SK-N-SH (cell line): ENCODE measurements at regions not wholly inside any gene's neighbourhood (a gene's known extent, or its start where the extent isn't known, plus 50 kb on each side); places are given as distances from the start of the nearest gene placed in this dataset.

Experiments used
- CTCF ChIA-PET: fragments of 300-600, 350-600 bp; formaldehyde crosslinking; extraction: SDS; loops from one replicate; lab custom pipeline; 2021; lab: Yijun Ruan, JAX
- POLR2A ChIA-PET: fragments of 350-600 bp; sonication (Branson Sonifier 250); formaldehyde crosslinking; extraction: SDS; loops from one replicate; lab custom pipeline; 2020; ENCODE audit warnings: antibody characterized with exemption, inconsistent platforms; lab: Yijun Ruan, JAX
- DNase-seq: peaks from one replicate; pipeline ENCODE4 v3.0.0; 2012
- H2AFZ ChIP-seq: fragments of 200-600 bp; sonication (generic); 2 replicates; pipeline ENCODE4 v1.8.1; 2016; ENCODE audit warnings: antibody characterized with exemption, mild to moderate bottlenecking, low read depth
- H3F3A ChIP-seq: fragments of 200-600 bp; sonication (generic); replicated peaks from 2 replicates; pipeline ENCODE3; 2016; ENCODE audit warnings: antibody characterized with exemption, mild to moderate bottlenecking; ENCODE audit not compliant: insufficient read depth
- H3K27ac ChIP-seq, 2 experiments: fragments of 200-500 bp in 1 of 2; fragments of 200-600 bp in 1 of 2; sonication (Bioruptor generic) in 1 of 2; sonication (generic), shearing (Covaris generic) in 1 of 2; 2 replicates each; pipeline versions ENCODE4 v1.5.1 to v1.6.1; 2014 to 2016; ENCODE audit warnings: low read depth in 2 of 2, inconsistent platforms in 1 of 2, low read length in 1 of 2, mild to moderate bottlenecking in 1 of 2, mixed read lengths in 1 of 2
- H3K27me3 ChIP-seq: fragments of 200-600 bp; sonication (generic), shearing (Covaris generic); 2 replicates; pipeline ENCODE4 v1.6.1; 2016; ENCODE audit warnings: mixed run types; ENCODE audit not compliant: insufficient read depth
- H3K36me3 ChIP-seq, 2 experiments: fragments of 200-500 bp in 1 of 2; fragments of 200-600 bp in 1 of 2; sonication (Bioruptor generic) in 1 of 2; sonication (generic) in 1 of 2; replicated peaks in 1 of 2; 2 replicates each; pipeline versions ENCODE3 to v1.5.1; 2014 to 2016; ENCODE audit warnings: low read length in 1 of 2, mild to moderate bottlenecking in 1 of 2; ENCODE audit not compliant: insufficient read depth in 2 of 2, control insufficient read depth in 1 of 2
- H3K4me1 ChIP-seq, 2 experiments: fragments of 200-500 bp in 1 of 2; fragments of 200-600 bp in 1 of 2; sonication (Bioruptor generic) in 1 of 2; sonication (generic), shearing (Covaris generic) in 1 of 2; 2 replicates each; pipeline versions ENCODE4 v1.5.1 to v1.6.1; 2014 to 2016; ENCODE audit warnings: low read depth in 1 of 2, low read length in 1 of 2, mixed run types in 1 of 2; ENCODE audit not compliant: insufficient read depth in 2 of 2, control insufficient read depth in 1 of 2
- H3K4me2 ChIP-seq: fragments of 200-600 bp; sonication (generic), shearing (Covaris generic); 2 replicates; pipeline ENCODE4 v1.6.1; 2017; ENCODE audit warnings: mixed run types
- H3K4me3 ChIP-seq, 2 experiments: fragments of 200-500 bp in 1 of 2; fragments of 200-600 bp in 1 of 2; sonication (Bioruptor generic) in 1 of 2; sonication (generic), shearing (Covaris generic) in 1 of 2; 2 replicates each; pipeline versions ENCODE4 v1.5.1 to v1.8.1; 2014 to 2016; ENCODE audit warnings: low read depth in 2 of 2, inconsistent platforms in 1 of 2, low read length in 1 of 2, mild to moderate bottlenecking in 1 of 2, mixed read lengths in 1 of 2, moderate library complexity in 1 of 2
- H3K79me2 ChIP-seq: fragments of 200-600 bp; sonication (generic); 2 replicates; pipeline ENCODE4 v1.8.1; 2017; ENCODE audit warnings: mild to moderate bottlenecking; ENCODE audit not compliant: insufficient read depth
- H3K9ac ChIP-seq: fragments of 200-600 bp; sonication (generic); 2 replicates; pipeline ENCODE4 v1.6.1; 2017; ENCODE audit warnings: mixed run types
- H3K9me2 ChIP-seq: fragments of 200-600 bp; sonication (generic); 2 replicates; pipeline ENCODE4 v1.6.1; 2017; ENCODE audit warnings: mixed run types
- H3K9me3 ChIP-seq: fragments of 200-600 bp; sonication (generic); 2 replicates; pipeline ENCODE4 v1.6.1; 2017; ENCODE audit warnings: mixed run types, mild to moderate bottlenecking, moderate library complexity
- H4K20me1 ChIP-seq: fragments of 200-600 bp; sonication (generic); 2 replicates; pipeline ENCODE4 v1.6.1; 2017; ENCODE audit warnings: mild to moderate bottlenecking, mixed run types; ENCODE audit not compliant: insufficient read depth
- EP300 ChIP-seq, 2 experiments: IDR thresholded peaks; 2 replicates each; pipeline versions ENCODE4 v1.4.0 to v1.6.1; 2012; ENCODE audit warnings: borderline replicate concordance in 1 of 2, low read depth in 1 of 2, low read length in 1 of 2
- FOSL2 ChIP-seq: IDR thresholded peaks from 2 replicates; pipeline ENCODE4 v1.4.0; 2012; ENCODE audit warnings: low read depth, mild to moderate bottlenecking, moderate library complexity, borderline replicate concordance
- FOXM1 ChIP-seq: IDR thresholded peaks from 2 replicates; pipeline ENCODE4 v1.4.0; 2012; ENCODE audit warnings: low read depth, mild to moderate bottlenecking
- GATA2 ChIP-seq: sonication (generic); formaldehyde crosslinking; IDR thresholded peaks from 2 replicates; pipeline ENCODE4 v1.5.0; 2020; ENCODE audit warnings: mild to moderate bottlenecking, missing genetic modification reagents
- JUND ChIP-seq: IDR thresholded peaks from 2 replicates; pipeline ENCODE4 v1.4.0; 2012
- MEF2A ChIP-seq: IDR thresholded peaks from 2 replicates; pipeline ENCODE4 v1.4.0; 2012; ENCODE audit warnings: low read depth, borderline replicate concordance
- NFIC ChIP-seq: IDR thresholded peaks from 2 replicates; pipeline ENCODE4 v1.4.0; 2012; ENCODE audit warnings: borderline replicate concordance
- NRF1 ChIP-seq: IDR thresholded peaks from 2 replicates; pipeline ENCODE4 v1.6.1; 2012; ENCODE audit warnings: low read depth, mild to moderate bottlenecking, low read length
- RXRA ChIP-seq: IDR thresholded peaks from 2 replicates; pipeline ENCODE4 v1.4.0; 2012; ENCODE audit warnings: low read depth, mild to moderate bottlenecking, borderline replicate concordance
- SMC3 ChIP-seq: IDR thresholded peaks from 2 replicates; pipeline ENCODE4 v1.6.1; 2012; ENCODE audit warnings: low read depth, low read length, improper control_type of control experiment
- TAF1 ChIP-seq: IDR thresholded peaks from 2 replicates; pipeline ENCODE4 v1.6.1; 2012; ENCODE audit warnings: low read depth, mild to moderate bottlenecking, low read length, moderate library complexity, borderline replicate concordance
- TCF12 ChIP-seq: IDR thresholded peaks from 2 replicates; pipeline ENCODE4 v1.4.0; 2012
- TEAD4 ChIP-seq: IDR thresholded peaks from 2 replicates; pipeline ENCODE4 v1.4.0; 2012; ENCODE audit warnings: mild to moderate bottlenecking, borderline replicate concordance; ENCODE audit not compliant: insufficient read depth
- WGBS: methylation state at CpG from one replicate; pipeline ENCODE4 v1.1.6; 2017; ENCODE audit warnings: low lambda C conversion rate; 5-methylcytosine and 5-hydroxymethylcytosine counted together
- TF ChIP-seq, protein P1 (sequence below): fragments of 200-600 bp; sonication (generic); IDR thresholded peaks from 2 replicates; pipeline ENCODE4 v1.6.1; 2017; ENCODE audit warnings: antibody characterized with exemption, mild to moderate bottlenecking, moderate library complexity
- TF ChIP-seq, protein P2 (sequence below): IDR thresholded peaks from 2 replicates; pipeline ENCODE4 v1.4.0; 2012; ENCODE audit warnings: low read depth

DNA sequence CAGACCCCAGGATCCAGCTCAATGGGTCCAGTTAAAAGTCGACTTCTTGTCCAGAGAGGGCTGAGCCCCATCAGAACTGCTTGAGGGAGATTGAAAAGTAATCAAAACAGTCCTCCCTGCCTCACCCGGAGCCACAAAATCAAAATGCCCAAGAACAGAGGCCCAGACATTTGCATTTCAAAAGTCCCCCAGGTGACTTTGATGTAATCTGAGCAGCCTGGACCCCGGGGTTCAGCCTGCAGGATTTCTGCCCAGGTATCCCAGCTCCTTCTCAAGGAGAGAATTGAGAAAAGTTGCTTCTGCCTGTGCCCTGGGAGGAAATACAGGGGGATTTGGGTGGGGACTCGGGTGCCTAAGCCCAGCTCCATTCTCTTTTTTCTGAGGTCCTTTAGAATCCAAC is 1385.0 kb downstream of the TBC1D22A start:
- DNase-seq, result no peak
- ChIA-PET POLR2A (no interaction called here), CTCF (no interaction called here)
- Histone ChIP-seq H4K20me1 (no peaks in the 10 kb centered on the region), H3K9ac (no peak overlapping the region), H3F3A (no peaks in the 10 kb centered on the region), H3K4me2 (no peak overlapping the region), H3K9me2 (no peaks in the 10 kb centered on the region), H2AFZ (no peak overlapping the region), H3K9me3 (no peaks in the 10 kb centered on the region), H3K27ac (no peak overlapping the region), H3K4me3 (no peak overlapping the region), H3K79me2 (no peaks in the 10 kb centered on the region), H3K27me3 (no peaks in the 10 kb centered on the region; the same call in 1 of the 2 replicates), H3K4me1 (no peaks in the 10 kb centered on the region), H3K36me3 (no peaks in the 10 kb centered on the region)
- no peak for TF ChIP-seq GATA2
- TF ChIP-seq, protein P1, sequence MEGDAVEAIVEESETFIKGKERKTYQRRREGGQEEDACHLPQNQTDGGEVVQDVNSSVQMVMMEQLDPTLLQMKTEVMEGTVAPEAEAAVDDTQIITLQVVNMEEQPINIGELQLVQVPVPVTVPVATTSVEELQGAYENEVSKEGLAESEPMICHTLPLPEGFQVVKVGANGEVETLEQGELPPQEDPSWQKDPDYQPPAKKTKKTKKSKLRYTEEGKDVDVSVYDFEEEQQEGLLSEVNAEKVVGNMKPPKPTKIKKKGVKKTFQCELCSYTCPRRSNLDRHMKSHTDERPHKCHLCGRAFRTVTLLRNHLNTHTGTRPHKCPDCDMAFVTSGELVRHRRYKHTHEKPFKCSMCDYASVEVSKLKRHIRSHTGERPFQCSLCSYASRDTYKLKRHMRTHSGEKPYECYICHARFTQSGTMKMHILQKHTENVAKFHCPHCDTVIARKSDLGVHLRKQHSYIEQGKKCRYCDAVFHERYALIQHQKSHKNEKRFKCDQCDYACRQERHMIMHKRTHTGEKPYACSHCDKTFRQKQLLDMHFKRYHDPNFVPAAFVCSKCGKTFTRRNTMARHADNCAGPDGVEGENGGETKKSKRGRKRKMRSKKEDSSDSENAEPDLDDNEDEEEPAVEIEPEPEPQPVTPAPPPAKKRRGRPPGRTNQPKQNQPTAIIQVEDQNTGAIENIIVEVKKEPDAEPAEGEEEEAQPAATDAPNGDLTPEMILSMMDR, result no peak
- no peak for TF ChIP-seq SMC3
- WGBS, result 0% methylated on average over 4 of the region's 4 CpGs

DNA sequence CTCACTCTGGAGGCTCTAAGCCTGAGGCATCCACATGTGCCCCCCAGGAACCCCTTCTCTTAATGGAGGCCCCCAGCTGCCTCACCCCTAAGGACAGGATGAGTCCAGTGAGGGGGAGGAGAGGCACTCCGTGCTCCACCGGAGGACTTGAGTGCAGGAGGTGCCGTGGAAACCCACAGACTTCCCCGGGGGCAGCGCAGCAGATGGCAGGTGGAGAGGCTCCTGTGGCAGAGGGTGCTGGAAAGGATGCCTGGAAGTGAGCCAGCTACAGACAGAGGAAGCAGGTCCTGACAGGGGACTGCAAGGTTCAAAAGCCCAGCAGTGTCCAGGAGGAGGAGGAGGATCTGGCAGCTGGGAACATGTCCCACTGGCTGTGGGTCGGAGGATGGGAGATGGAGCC is 1384.0 kb downstream of the TBC1D22A start:
- Histone ChIP-seq H3K4me2 (no peak overlapping the region), H3K79me2 (no peaks in the 10 kb centered on the region), H3K4me1 (no peaks in the 10 kb centered on the region), H2AFZ (no peak overlapping the region), H3K9me3 (no peaks in the 10 kb centered on the region), H4K20me1 (no peaks in the 10 kb centered on the region), H3K9ac (no peak overlapping the region), H3K27me3 (no peaks in the 10 kb centered on the region; the same call in 1 of the 2 replicates), H3K27ac (no peak overlapping the region), H3F3A (no peaks in the 10 kb centered on the region), H3K9me2 (no peaks in the 10 kb centered on the region), H3K4me3 (no peak overlapping the region), H3K36me3 (no peaks in the 10 kb centered on the region)
- no peak for DNase-seq
- 33% methylated on average over 1 of the region's 6 CpGs for WGBS
- TF ChIP-seq NRF1 (no peak), TCF12 (no peak), TEAD4 (no peak), FOXM1 (no peak), MEF2A (no peak), TAF1 (no peak), EP300 (IDR thresholded peaks at IDR 0.05; ENCODE audit: borderline replicate concordance in 1 of 2, low read depth in 1 of 2, low read length in 1 of 2) (no peak), NFIC (no peak), FOSL2 (no peak), RXRA (no peak), JUND (no peak)
- TF ChIP-seq, protein P1, result no peak
- TF ChIP-seq, protein P2, sequence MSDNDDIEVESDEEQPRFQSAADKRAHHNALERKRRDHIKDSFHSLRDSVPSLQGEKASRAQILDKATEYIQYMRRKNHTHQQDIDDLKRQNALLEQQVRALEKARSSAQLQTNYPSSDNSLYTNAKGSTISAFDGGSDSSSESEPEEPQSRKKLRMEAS, result no peak
- POLR2A ChIA-PET, result no interaction called here
- CTCF ChIA-PET, result no interaction called here
